H9 (cell line): ENCODE measurements at regions not wholly inside any gene's neighbourhood (a gene's known extent, or its start where the extent isn't known, plus 50 kb on each side); places are given as distances from the start of the nearest gene placed in this dataset.

Experiments
- DNase-seq: peaks from one replicate; pipeline ENCODE4 v3.0.0-alpha.2; 2017
- H2AFZ ChIP-seq: one replicate; pipeline ENCODE4 v1.6.1; 2013; ENCODE audit warnings: mild to moderate bottlenecking, low read length, control low read depth, moderate library complexity
- H2AK5ac ChIP-seq: 2 replicates; pipeline ENCODE4 v1.6.1; 2013; ENCODE audit warnings: low read length, control low read depth, mixed read lengths; ENCODE audit not compliant: insufficient read length
- H2BK120ac ChIP-seq: one replicate; pipeline ENCODE4 v1.6.1; 2013; ENCODE audit warnings: low read depth, mild to moderate bottlenecking, low read length, control low read depth, inconsistent platforms; ENCODE audit not compliant: poor library complexity, severe bottlenecking
- H2BK12ac ChIP-seq: 2 replicates; pipeline ENCODE4 v1.6.1; 2013; ENCODE audit warnings: low read length, control low read depth, mixed read lengths, low read depth; ENCODE audit not compliant: insufficient read length
- H2BK15ac ChIP-seq: 2 replicates; pipeline ENCODE4 v1.6.1; 2013; ENCODE audit warnings: low read depth, low read length, control low read depth
- H2BK20ac ChIP-seq: one replicate; pipeline ENCODE4 v1.6.1; 2013; ENCODE audit warnings: low read depth, mild to moderate bottlenecking, low read length, control low read depth, inconsistent platforms; ENCODE audit not compliant: poor library complexity, severe bottlenecking
- H2BK5ac ChIP-seq: 2 replicates; pipeline ENCODE4 v1.6.1; 2013; ENCODE audit warnings: low read length, control low read depth, mixed read lengths; ENCODE audit not compliant: insufficient read length
- H3K14ac ChIP-seq: 2 replicates; pipeline ENCODE4 v1.6.1; 2013; ENCODE audit warnings: low read length, control low read depth; ENCODE audit not compliant: insufficient read depth
- H3K18ac ChIP-seq: 2 replicates; pipeline ENCODE4 v1.6.1; 2013; ENCODE audit warnings: low read depth, mild to moderate bottlenecking, mixed read lengths, low read length, control low read depth; ENCODE audit not compliant: insufficient read length
- H3K23ac ChIP-seq: 2 replicates; pipeline ENCODE4 v1.6.1; 2013; ENCODE audit warnings: low read length, control low read depth, mixed read lengths, low read depth; ENCODE audit not compliant: insufficient read length
- H3K23me2 ChIP-seq: 2 replicates; pipeline ENCODE4 v1.6.1; 2013; ENCODE audit warnings: low read depth, mild to moderate bottlenecking, mixed read lengths, low read length, control low read depth; ENCODE audit not compliant: insufficient read length, poor library complexity, severe bottlenecking
- H3K27ac ChIP-seq: 2 replicates; pipeline ENCODE4 v1.5.1; 2013; ENCODE audit warnings: low read length, control low read depth, mixed read lengths, low read depth; ENCODE audit not compliant: insufficient read length
- H3K27me3 ChIP-seq: 2 replicates; pipeline ENCODE4 v1.6.1; 2013; ENCODE audit warnings: low read length, control low read depth, inconsistent platforms; ENCODE audit not compliant: insufficient read depth
- H3K4ac ChIP-seq: 2 replicates; pipeline ENCODE4 v1.6.1; 2013; ENCODE audit warnings: low read depth, mild to moderate bottlenecking, control low read depth, inconsistent platforms, low read length, moderate library complexity
- H3K4me1 ChIP-seq: 2 replicates; pipeline ENCODE4 v1.6.1; 2013; ENCODE audit warnings: low read length, control low read depth, inconsistent platforms; ENCODE audit not compliant: insufficient read depth
- H3K4me2 ChIP-seq: 2 replicates; pipeline ENCODE4 v1.6.1; 2013; ENCODE audit warnings: low read length, control low read depth, mixed read lengths; ENCODE audit not compliant: insufficient read length, insufficient read depth
- H3K56ac ChIP-seq: 2 replicates; pipeline ENCODE4 v1.6.1; 2013; ENCODE audit warnings: low read depth, mild to moderate bottlenecking, mixed read lengths, low read length, control low read depth; ENCODE audit not compliant: insufficient read length
- H3K79me1 ChIP-seq: 2 replicates; pipeline ENCODE4 v1.6.1; 2013; ENCODE audit warnings: low read depth, mild to moderate bottlenecking, moderate library complexity, low read length, control low read depth, inconsistent platforms; ENCODE audit not compliant: insufficient read depth, poor library complexity, severe bottlenecking
- H3K79me2 ChIP-seq: 2 replicates; pipeline ENCODE4 v1.6.1; 2013; ENCODE audit warnings: low read length, control low read depth, inconsistent platforms; ENCODE audit not compliant: insufficient read depth
- H3K9ac ChIP-seq: 2 replicates; pipeline ENCODE4 v1.6.1; 2013; ENCODE audit warnings: low read length, control low read depth, mixed read lengths; ENCODE audit not compliant: insufficient read length; ENCODE audit errors: extremely low read depth
- H3K9me3 ChIP-seq: one replicate; pipeline ENCODE4 v1.6.1; 2013; ENCODE audit warnings: low read depth, low read length, inconsistent platforms; ENCODE audit not compliant: control insufficient read depth
- H3T11ph ChIP-seq: one replicate; pipeline ENCODE4 v1.6.1; 2013; ENCODE audit warnings: mild to moderate bottlenecking, low read length, control low read depth, inconsistent platforms
- H4K20me1 ChIP-seq: one replicate; pipeline ENCODE4 v1.6.1; 2013; ENCODE audit not compliant: control insufficient read depth, insufficient read length, insufficient read depth
- H4K5ac ChIP-seq: 2 replicates; pipeline ENCODE4 v1.6.1; 2013; ENCODE audit warnings: low read depth, mild to moderate bottlenecking, mixed read lengths, low read length, control low read depth; ENCODE audit not compliant: insufficient read length
- H4K8ac ChIP-seq: replicated peaks from 2 replicates; pipeline ENCODE4 v1.6.1; 2013; ENCODE audit warnings: low read length, control low read depth, mixed read lengths, low read depth; ENCODE audit not compliant: insufficient read length
- H4K91ac ChIP-seq: 2 replicates; pipeline ENCODE4 v1.6.1; 2013; ENCODE audit warnings: low read depth, mild to moderate bottlenecking, moderate library complexity, mixed read lengths, low read length, control low read depth; ENCODE audit not compliant: insufficient read length
- H3K27ac Mint-ChIP-seq, 3 experiments: 2 replicates in 2 of 3; 3 replicates in 1 of 3; pipeline ENCODE4 v1.8.0; 2020 to 2021; ENCODE audit warnings: mixed read lengths in 3 of 3, mild to moderate bottlenecking in 1 of 3, moderate library complexity in 1 of 3
- H3K27me3 Mint-ChIP-seq: 2 replicates; pipeline ENCODE4 v1.8.0; 2021; ENCODE audit warnings: low read depth, mild to moderate bottlenecking, moderate library complexity, mixed read lengths
- H3K36me3 Mint-ChIP-seq, 3 experiments: 2 replicates in 2 of 3; 3 replicates in 1 of 3; pipeline ENCODE4 v1.8.0; 2020 to 2021; ENCODE audit warnings: low read depth in 3 of 3, mixed read lengths in 3 of 3; ENCODE audit not compliant: insufficient read depth in 1 of 3
- H3K4me1 Mint-ChIP-seq, 2 experiments: 2 replicates each; pipeline ENCODE4 v1.8.0; 2020; ENCODE audit warnings: mixed read lengths in 2 of 2
- H3K4me3 Mint-ChIP-seq, 2 experiments: 2 replicates in 1 of 2; 3 replicates in 1 of 2; pipeline ENCODE4 v1.8.0; 2020 to 2021; ENCODE audit warnings: mild to moderate bottlenecking in 2 of 2, mixed read lengths in 2 of 2, moderate library complexity in 1 of 2
- H3K9me3 Mint-ChIP-seq, 2 experiments: 2 replicates in 1 of 2; 3 replicates in 1 of 2; pipeline ENCODE4 v1.8.0; 2020; ENCODE audit warnings: mild to moderate bottlenecking in 2 of 2, mixed read lengths in 2 of 2, moderate library complexity in 1 of 2
- WGBS: extraction: QIAGEN DNeasy Blood & Tissue Kit; methylation state at CpG from one replicate; pipeline ENCODE4 v1.1.7; 2013; ENCODE audit warnings: missing lambda C conversion rate, low lambda C conversion rate, mixed read lengths; ENCODE audit not compliant: insufficient read length; ENCODE audit errors: extremely low coverage; 5-methylcytosine and 5-hydroxymethylcytosine counted together
- TF ChIP-seq, protein P1 (sequence below): fragments of 200-600 bp; sonication (generic); conservative IDR thresholded peaks from 3 replicates; pipeline ENCODE4 v1.8.0; 2021; ENCODE audit warnings: antibody characterized with exemption, mild to moderate bottlenecking

DNA sequence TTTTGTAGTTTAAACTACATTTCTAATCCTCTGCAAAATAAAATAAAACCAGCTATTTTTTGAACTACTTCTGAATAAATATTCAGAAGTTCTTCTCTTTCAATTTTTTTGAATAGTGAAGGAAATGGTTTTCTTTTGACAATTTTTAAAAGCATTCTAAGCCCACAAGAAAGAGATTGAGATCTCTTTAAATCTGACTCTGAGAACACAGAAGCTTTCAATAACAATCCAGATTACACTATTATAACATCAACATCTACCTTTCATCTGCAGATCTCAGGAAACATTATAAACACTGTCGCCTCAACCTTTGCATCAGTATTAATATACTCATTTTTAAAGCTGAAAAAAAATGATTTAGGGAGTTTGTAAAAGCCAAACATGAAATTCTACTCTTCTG lies 247.5 kb upstream of the PREP start:
- Histone ChIP-seq H2BK12ac (no peak overlapping the region), H4K20me1 (no peaks in the 10 kb centered on the region), H3K18ac (no peak overlapping the region), H3K23ac (no peak overlapping the region), H2BK20ac (no peak overlapping the region), H2BK120ac (no peak overlapping the region), H3K4me1 (no peaks in the 10 kb centered on the region; the same call in 1 of the 2 replicates), H4K91ac (no peak overlapping the region), H3K4ac (no peak overlapping the region), H3K56ac (no peak overlapping the region), H2AK5ac (no peak overlapping the region), H3K9me3 (no peaks in the 10 kb centered on the region), H4K8ac (no peak overlapping the region), H2BK15ac (no peak overlapping the region), H2BK5ac (no peak overlapping the region), H4K5ac (no peak overlapping the region), H3K23me2 (no peaks in the 10 kb centered on the region), H3K9ac (no peak overlapping the region), H3T11ph (no peak overlapping the region), H3K27me3 (no peaks in the 10 kb centered on the region), H2AFZ (no peak overlapping the region), H3K4me2 (no peak overlapping the region), H3K14ac (no peak overlapping the region), H3K27ac (no peak overlapping the region), H3K79me1 (no peaks in the 10 kb centered on the region), H3K79me2 (no peaks in the 10 kb centered on the region)
- no peak overlapping the region for H3K4me3 Mint-ChIP-seq
- H3K9me3 Mint-ChIP-seq: no peaks in the 10 kb centered on the region
- no peak overlapping the region for H3K27ac Mint-ChIP-seq
- H3K4me1 Mint-ChIP-seq: peaks cover 5 to 6% of the 10 kb centered on the region in 2 experiments; a peak in 3 of 4 replicates
- H3K27me3 Mint-ChIP-seq: no peaks in the 10 kb centered on the region
- TF ChIP-seq, protein P1, sequence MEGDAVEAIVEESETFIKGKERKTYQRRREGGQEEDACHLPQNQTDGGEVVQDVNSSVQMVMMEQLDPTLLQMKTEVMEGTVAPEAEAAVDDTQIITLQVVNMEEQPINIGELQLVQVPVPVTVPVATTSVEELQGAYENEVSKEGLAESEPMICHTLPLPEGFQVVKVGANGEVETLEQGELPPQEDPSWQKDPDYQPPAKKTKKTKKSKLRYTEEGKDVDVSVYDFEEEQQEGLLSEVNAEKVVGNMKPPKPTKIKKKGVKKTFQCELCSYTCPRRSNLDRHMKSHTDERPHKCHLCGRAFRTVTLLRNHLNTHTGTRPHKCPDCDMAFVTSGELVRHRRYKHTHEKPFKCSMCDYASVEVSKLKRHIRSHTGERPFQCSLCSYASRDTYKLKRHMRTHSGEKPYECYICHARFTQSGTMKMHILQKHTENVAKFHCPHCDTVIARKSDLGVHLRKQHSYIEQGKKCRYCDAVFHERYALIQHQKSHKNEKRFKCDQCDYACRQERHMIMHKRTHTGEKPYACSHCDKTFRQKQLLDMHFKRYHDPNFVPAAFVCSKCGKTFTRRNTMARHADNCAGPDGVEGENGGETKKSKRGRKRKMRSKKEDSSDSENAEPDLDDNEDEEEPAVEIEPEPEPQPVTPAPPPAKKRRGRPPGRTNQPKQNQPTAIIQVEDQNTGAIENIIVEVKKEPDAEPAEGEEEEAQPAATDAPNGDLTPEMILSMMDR: no peak
- WGBS: no CpG with 5 or more reads among the region's 1 CpG
- no peaks in the 10 kb centered on the region; a peak in 2 of 7 replicates for H3K36me3 Mint-ChIP-seq
- no peak for DNase-seq
